ENCODE measurements at regions not wholly inside any gene's neighbourhood (a gene's known extent, or its start where the extent isn't known, plus 50 kb on each side); places are given as distances from the start of the nearest gene placed in this dataset.

DNA sequence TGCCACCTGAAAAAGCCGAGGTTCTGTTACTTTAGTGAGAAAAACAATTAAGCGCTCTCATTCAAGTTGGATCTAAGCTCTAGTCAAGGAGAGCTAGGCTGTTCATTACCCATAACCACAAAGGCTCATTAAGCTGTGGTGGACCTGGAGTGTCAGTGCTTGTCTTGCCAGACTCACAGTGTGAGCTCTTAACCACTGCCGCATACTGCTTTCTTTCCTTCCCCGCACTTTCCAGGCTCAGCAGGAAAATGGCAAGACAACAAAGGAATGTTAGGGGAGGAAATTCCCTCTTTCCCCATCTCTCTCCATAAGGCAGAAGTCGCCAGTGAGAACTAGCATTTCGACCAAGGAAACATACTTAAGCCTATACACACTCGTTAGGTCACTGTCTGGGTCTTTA, 467.3 kb downstream of the ENC1 start:
- no peak for DNase-seq

DNA sequence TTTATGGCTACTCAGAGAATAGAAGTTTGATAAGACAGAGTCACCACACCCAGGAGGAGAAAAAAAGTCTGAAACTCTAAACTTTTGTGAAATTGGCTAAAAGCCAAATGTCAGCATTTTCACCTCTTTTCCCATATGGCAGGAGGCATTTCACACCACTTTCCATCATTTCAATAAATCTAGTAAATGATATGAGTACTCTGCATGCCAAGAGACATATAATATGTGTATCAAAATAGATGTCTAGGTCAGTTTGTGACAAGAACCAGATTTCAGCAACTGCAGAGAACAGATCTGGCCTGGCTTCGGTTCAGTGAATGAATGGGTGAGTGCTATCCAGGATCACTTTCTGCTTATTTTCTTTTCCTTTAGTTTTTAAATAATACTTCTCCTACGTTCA, 470.8 kb downstream of the ENC1 start:
- DNase-seq: no peak

DNA sequence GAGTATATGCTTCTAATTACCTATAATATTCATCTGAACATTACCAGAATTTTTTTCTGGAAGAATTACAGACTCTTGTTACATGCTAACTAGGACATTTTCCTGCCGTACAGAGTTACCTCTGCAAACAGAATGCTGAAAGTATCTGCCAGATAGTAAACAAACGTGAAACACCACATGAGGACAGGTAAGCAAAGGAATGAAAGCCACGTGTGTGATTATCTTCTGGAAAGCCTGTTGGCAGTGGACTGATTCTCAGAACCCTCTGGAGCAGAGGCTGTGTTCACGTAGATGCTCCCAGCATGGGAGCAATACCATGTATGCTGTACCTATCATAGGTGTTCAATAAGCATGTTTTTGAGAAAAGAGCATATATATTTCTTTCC, 472.6 kb downstream of the ENC1 start:
- no peak for DNase-seq

DNA sequence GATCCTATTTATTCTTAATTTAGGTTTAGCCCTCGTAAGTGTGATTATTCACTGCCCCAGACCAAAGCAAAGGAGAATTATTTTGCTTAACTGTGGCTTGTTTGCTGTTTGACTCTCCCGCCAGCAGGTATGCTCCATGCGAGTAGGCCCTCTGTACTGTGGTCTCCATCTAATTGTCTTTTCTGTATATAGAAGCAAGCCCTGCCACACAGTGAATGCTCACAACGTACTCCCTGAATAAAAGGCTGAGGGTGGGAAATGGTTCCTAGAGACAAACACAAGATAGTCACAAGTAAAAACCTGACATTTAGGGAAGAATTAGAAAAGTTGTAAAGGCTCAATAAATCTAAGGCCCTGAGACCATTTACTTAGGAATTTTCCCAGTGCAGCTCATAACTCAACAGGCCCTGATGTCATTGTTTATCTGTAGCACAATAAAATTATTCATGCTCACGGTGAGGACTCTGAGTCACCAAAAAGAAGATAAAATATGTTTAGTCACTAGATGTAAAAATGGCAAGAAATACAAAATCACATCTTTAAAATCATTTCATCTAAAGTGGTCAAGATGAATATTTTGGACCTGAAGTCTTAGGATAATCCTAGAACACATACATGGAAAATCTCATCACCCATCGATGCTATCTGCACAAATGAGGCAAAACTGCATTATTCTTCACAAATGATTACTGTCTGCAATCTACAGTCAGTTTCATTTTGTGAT, 473.2 kb downstream of the ENC1 start:
- peak; percentile 74 for DNase-seq

DNA sequence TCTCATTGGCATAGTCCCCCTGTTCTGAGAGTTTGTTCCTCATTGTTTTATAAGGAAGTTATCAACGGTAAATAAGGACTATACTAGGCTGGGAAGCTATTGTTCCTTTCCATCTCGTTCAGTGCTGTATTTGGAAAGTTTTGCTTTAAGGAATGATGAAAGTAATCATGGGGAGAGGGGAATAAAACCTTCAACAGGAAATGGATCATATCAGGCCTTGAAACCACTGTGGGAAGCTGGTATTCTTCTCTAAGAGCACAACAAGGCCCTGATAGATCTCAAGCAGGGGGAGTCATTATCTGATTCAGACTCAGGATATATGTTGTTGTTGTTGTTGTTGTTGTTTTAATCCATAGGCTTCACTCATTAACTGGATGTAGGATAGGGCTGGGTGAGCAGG, 474.5 kb downstream of the ENC1 start:
- no peak for DNase-seq

DNA sequence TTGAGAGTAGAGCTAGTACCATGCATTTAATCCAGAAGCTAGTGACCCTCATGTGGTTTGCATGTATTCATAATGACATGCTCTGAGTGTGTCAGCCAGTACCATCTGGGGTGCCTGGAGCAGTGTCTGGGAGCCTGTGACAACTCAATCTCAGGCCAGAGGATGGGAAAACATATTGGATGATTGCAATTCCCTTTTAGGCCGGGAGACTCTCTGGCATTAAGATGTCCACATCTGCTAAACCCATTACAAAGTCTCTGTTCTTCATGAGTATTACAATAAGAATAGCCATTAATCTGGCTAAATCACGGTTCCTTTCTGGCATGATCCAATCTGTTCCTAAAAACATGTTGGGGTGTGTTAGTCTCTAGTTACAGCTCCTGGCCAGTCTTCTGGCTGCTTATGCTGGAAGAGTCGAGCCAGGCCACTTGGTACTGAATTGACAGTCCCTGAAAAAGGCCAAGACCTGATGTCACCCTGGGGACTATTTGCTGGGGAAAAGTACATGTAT, 475.7 kb downstream of the ENC1 start:
- no peak for DNase-seq

DNA sequence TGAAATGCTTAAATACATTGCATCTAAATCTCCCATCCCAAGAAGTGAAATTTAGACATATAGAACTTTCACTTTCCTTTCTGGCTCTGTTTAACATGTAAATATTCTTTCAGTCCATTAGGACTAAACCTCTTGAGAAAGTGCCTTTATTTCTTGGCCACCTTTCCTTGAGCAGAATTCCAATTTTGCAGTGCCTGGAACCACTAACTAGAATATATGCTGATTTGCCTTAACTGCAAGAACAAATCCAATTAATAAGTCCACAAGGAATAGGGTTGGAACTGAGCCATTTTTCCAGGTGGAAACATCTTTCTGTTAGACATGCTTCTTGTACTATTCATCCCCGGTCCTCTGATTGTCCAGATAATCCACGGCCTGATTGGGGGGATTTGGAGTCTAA, 478.0 kb downstream of the ENC1 start:
- DNase-seq: no peak

DNA sequence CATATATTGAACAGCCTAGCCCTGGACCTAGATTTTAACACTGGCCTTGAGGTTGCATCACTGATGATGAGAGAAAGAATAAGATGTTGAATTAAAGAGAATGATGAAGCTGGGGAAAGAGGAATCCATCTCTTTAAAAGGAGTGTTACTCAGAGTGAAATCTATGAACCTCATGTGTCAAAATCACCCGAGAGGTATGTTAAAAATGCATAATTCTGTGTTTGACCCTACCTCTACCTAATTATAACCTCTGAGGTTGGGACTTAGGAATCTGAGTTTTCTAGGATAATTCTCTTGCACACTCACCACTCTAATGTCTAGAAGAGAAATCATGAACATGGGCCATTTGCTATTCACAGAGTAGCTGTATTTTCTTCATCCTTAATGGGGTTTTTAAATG, 479.4 kb downstream of the ENC1 start:
- DNase-seq: no peak

DNA sequence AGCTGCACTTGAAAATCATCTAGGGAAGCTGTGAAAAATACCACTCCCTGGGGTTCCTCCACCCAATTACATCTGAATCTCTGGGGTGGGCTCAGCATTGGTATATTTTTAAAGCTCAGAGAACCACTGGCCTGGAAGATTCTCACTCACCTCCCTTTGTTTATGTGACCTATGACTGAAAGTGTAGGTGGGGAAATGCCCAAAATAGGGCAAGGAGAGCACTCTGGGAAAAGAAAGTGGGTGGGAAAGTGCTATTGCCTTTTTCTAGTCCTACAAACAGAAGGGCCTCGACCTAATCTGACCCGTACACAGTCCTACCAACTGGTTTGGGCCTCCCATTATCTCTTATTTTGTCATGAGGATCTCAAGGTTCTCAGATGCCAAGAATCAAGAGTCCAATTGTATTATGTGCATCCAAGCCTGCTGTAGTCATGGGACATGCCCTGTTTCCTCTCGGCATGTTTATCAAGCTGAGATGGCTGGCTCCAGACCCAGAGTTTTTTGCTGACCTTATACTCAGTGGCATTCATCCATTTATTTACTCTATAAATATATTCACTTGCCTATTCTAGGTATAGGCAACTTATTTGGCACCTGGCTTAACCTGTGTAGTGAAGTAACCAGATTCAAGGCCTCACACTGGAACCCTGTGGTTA, 483.7 kb downstream of the ENC1 start:
- no peak for DNase-seq

DNA sequence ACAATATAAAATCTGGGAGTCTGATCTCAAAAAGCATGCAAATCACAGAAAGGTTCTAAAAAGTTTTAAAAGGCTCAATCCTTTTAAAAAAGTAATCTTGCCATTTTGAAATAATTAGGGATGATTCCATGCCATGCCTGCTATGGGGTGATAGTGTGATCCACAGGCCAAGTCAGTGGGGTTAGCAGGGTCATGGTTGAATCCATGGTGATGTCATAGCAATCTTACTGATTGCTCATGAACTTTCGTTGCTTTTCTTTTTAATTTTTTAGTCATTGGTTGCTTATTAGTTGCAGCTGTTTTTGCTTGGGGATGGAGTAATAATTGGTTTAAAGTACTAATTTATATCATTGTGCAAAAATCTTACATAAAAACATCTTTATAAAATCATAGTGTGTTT, 485.0 kb downstream of the ENC1 start:
- DNase-seq: no peak

DNA sequence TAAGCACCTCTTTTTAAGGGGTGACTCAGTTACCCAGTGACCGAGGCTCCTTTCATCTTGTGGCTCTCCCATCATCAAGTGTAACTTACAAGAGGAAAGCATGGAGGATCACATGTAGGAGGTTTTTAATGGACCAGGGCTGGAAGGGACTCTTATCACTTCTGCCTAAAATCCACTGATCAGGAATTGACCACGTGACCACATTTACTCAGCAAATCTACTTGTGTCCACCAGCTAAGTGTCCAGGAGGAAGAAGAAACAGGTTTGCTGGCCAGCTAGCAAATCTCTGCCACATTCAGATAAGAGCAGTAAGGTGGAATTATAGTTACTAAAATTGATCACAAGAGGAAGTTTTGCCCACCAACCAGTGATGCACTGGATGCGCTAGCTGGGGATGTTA, 486.0 kb downstream of the ENC1 start:
- DNase-seq: no peak

DNA sequence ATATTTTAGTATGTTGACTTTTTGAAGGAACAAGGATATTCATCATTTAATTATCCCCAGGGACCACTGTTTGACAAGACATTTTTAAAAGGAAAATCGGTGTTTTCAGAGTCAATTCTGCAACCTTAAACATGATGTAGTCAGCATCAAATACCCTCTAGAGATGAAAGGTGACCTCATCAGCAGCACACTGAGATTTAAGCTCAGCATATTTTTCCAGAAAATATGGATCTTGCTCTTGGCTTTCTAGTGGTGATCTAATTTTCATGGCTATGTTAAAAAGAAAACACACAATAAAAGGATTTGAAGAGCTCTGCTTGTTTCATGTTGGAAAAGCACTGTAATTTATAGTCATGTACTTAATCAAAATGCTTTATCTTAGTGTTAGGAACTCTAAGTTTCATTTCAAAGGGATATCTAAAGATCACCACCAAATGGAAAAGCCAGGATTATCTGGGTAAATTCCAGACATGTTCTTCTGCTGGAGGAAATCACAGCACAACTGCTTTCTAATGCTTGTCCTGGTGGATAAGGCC, 487.2 kb downstream of the ENC1 start:
- DNase-seq: no peak

DNA sequence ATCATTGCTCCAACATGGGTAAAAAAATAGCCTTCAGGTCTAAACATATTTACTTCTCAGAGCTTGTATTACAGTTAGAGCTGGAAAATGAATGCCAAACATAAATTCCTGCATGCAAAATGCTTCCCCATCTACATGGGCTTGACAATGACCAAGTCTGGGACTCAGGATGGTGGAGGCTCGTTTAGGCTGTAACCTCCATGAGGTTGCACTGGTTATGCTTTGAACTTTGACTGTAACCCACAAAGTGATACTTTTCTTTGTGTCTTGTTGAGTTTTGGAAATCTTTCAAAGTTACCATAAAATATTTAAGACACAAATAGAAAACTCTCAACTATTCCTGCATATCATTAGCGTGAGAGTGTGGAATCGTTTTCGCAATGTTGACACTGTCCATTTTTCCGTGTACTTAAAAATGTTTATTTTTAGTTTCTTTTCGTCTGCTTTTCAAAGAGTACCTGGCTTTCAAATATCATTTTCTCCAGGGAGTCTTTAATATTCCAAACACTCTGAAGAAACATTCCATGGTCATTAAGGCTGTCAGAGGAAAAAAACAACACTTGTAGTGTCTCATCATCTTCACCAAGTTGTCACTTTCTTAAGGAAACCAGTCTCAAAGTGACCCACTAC, 487.8 kb downstream of the ENC1 start:
- DNase-seq: no peak

DNA sequence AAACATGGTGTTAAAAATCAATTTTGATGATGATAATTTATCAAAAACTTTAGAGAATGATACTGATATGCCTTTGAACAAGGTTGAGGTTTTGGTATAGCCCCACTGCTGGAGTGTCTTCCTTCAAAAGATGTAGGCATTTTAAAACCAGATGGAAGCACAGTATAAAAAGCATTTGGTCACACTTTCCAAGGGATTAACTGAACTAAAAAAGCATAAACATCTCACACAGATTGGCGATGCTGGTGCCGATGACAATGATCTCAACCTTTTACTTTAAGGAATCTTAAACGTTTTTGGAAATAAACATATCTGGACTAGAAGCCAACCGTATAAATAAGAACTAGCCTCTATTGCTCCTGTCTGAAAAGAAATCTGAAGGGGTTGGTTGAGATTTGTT, 488.4 kb downstream of the ENC1 start:
- DNase-seq: no peak

DNA sequence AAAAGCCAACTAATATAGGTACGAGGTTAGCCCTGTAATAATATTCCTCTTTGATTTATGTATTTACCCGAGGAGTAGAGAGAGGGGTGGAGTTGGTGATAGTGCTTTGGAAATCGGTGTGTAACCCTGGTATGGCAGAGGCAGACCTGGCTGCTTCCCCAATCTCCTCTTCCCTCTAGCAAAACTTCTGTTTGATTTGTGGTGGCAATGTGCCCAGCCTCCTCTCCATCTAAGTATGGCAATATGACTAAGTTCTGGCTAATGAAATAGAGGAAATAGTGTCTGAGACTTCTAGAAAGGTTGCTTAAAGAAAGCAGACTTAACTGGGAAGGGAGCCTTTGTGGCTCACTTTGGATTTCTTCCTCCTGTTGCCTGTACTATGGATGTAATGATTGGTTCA, 491.1 kb downstream of the ENC1 start:
- no peak for DNase-seq

DNA sequence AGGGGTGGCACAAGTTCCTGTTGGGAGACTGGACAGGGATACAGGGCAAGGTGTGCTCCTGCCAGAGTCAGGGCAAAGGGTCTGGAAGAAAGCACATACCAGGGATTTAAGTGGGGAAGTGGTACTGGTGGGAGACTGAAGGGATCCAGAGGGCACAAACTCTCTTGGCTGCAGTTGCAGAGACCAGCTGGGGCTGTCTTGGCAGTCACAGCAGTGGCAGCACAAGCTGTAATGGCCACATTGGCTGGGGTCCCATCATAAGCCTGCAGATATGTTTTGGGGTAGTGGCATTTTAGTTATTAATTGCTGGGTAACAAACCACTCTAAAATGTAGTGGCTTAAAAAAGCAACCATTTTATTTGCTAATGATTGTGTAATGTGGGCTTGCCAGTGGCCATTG, 492.2 kb downstream of the ENC1 start:
- no peak for DNase-seq

DNA sequence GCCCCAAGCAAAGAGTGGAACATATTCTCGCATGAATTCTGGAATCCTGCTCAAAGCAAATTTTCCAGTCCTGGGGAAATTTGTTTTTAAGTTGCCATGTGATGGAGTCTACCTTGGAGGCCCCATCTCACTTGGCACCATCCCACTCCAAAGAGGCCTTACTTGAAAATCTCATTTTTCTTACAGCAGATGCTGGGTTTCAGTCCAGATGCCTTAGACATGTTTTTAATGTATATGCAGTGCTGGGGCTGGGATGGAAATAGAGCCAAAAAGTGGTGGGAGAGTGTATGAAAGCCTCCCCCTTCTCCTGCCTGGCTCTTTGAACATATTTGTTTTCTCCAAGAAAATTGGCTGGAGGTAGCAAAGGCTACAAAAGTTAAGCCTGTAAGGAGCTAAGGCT, 493.7 kb downstream of the ENC1 start:
- DNase-seq: no peak

DNA sequence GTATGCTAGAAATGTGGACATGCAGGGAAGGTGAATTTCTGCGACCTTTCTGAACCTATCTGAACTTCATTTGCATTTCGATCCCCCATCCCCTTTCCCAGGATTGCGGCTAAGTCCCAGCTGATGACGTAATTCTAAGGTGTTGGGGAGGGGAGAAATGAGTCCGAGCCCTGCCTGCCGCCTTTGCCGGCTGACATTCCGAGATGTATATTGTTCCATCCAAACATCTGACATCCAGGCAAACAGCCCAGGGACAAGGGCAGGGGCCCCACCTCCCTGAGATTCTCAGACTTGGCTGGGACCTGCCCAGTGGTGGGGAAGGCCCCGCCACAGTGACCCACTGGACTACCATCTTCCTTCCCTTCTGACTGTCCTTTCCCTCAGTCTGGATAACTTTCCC, 494.6 kb downstream of the ENC1 start:
- DNase-seq: no peak

DNA sequence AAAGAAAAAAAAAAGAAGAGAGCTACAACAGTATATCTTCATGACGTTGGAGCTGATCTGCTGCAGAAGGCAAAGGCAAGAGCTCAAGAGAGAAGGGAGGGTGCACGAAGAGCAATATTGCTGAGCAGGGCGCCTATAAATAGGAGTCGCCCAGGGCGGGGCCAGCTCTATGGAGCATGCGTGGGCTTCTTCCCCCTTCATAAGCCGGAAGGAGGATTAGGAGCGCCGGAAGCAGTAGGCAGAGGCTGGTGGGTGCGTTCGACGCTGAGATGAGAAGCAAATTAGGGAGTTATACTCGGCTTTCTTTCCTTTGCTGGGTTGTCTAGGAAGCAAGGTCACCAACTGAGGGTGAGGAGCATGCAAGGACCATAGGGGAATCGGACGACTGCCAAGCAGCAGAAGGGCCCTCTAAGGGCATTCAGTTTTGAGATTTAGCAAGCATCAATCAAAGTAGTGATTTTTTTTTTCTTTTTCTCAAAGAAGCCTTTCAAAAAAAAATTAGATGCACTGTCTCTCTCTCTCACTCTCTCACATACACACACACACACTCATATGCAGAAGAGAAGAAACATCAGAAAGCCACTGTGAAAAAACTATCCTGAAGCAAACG, 496.7 kb downstream of the ENC1 start:
- DNase-seq: no peak

DNA sequence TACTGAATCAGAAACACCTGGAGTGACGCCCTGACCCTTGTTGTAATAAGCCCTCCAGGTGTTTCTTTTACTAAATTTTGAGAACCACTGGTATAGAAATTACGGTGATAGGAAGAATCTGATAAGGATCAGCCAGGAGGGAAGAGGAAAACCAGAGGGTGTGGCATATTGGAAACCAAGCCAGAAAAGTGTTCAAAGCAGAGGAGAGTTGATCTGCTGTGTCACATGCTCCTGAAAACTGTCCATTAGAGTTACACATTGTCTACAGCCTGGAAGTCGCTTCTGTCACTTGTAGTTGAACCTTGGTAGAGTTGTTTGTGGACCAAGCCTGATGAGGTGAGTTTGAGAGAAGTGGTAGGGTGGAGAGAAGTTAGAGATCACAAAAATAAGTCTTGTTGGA, 497.4 kb downstream of the ENC1 start:
- DNase-seq: no peak

DNA sequence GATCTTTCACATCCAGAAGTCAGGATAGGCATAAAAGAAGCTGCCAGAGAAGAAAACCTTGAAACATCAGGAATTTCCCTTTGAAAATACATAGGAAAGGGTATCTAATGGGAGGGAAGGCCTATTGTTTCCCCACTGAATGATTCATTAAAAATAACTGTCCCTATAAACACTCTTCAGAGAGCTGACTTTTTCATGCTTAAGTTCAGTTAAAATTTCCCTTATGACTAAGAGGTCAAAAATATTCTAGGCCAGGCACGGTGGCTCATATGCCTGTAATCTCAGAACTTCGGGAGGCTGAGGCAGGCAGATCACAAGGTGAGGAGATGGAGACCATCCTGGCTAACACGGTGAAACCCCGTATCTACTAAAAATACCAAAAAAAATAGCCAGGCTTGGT, 499.5 kb downstream of the ENC1 start:
- no peak for DNase-seq

DNA sequence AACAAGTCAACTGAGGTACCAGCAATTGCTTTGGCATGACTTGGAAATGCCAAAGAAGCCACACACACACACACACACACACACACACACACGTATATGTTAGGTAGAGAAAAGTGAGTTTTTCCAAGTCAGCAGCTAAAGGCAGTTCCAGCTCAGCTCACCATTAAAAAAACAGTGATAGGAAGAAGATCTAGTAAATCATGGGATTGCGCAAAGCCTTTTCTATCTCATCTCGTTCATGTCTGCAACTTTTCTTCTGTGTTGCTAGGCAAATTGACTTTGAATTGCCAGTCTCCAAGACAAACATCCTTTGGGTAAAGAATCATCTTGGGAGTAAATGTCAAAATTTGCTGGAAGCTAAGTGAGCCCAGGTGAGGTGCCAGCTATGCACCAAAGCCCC, 500.1 kb downstream of the ENC1 start:
- no peak for DNase-seq

DNA sequence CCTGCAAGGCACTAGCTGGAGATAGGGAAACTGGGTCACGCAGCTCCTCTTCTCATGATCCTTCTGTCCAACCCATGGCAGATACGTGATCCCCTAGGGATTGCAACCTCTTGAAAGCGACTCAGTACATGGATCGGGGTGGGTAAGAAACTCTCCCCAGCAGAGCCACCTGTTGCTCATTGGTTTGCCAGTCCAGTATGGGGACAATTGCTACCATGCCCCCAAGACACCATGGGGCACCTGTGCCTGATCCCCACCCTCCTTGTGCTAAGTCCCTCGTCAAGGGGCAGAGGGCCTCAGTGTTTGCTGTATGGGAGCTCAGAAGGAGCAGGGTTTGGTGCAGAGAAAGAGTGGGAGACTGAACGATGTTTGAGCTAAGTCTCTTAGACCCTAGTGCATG, 500.9 kb downstream of the ENC1 start:
- DNase-seq: no peak

DNA sequence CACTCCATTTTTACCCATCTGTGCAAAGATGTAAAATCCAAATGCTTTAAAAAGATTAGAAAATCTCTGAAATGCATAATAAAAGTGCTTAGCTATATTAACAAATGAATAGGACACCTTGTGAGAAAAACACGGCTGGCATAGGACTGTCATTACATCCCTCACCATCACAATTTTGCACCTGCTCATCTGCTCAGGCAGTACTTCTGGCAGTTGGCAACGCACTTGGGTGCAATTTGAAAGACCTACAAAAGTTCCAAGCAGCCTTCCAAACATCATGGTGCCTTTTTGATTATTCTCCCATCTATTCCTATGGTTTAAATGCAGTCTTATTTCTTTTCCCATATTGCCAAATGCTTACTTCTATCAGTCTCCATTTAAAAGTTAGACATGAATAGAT, 501.8 kb downstream of the ENC1 start:
- no peak for DNase-seq

Measured in amniotic stem cell (primary cell).